AG09319 (cell line): ENCODE measurements at regions not wholly inside any gene's neighbourhood (a gene's known extent, or its start where the extent isn't known, plus 50 kb on each side); places are given as distances from the start of the nearest gene placed in this dataset.
"Not testable (repeated sequence)": the region's sequence is repeated elsewhere in the genome, so short reads cannot be mapped to it uniquely, and the experiment has no call there.

ENCODE experiments used
- DNase-seq: peaks from one replicate; pipeline ENCODE4 v3.0.0-alpha.2; 2010; ENCODE audit warnings: low read depth; ENCODE audit errors: extremely low read depth
- CTCF ChIP-seq: IDR thresholded peaks from 2 replicates; pipeline ENCODE4 v1.5.1; 2011; ENCODE audit warnings: low read depth, mild to moderate bottlenecking, inconsistent platforms, low read length, moderate library complexity

DNA sequence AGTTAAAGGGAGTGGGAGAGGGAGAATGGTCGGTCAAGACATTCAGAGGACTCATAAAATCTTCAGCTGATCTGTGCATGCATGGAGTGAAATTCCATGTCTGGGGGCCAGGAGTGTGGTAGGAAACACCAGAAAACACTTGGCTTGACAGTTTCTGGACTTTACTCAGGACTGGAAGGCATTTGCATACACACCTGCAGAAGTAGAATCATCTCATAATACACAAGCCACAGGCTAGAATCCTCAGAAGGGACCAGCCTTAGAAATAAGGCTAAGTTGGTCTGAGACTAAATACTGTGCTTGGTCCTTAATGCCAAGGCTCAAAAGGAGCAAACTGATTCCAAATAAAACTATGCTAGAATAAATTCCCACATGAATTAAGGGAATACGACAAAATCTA lies 328.1 kb upstream of the KITLG start:
- no peak for DNase-seq
- no peak for TF ChIP-seq CTCF

GRCh38 chr12:88904705-88905104 lies 324.4 kb upstream of the KITLG start:
- TF ChIP-seq CTCF: no peak
- no peak for DNase-seq

GRCh38 chr12:88903333-88903732 lies 323.1 kb upstream of the KITLG start:
- TF ChIP-seq CTCF: no peak
- no peak for DNase-seq

GRCh38 chr12:88897723-88898122 lies 317.5 kb upstream of the KITLG start:
- DNase-seq: no peak
- no peak for TF ChIP-seq CTCF

GRCh38 chr12:88896958-88897357 lies 316.7 kb upstream of the KITLG start:
- peak; percentile 4 for DNase-seq
- no peak for TF ChIP-seq CTCF

GRCh38 chr12:88895634-88896033 lies 315.4 kb upstream of the KITLG start:
- TF ChIP-seq CTCF: no peak
- DNase-seq: no peak

DNA sequence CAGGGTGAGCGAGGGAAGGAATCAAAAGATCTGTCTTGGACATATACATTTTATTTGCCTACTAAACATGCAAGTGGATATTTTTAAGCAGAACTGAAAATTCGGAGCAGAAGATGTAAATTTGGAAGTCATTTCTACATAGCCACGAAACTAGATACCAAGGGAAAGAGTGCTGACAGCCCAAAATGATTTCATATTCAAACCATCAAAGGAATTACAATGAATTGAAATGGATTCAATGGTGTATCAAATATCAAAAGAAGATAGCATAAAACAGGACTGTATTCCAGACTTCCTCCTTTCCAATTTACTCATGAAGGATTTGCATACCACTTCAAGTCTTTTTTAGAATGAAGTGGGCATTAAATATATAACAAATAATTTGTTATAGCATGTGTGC lies 313.5 kb upstream of the KITLG start:
- DNase-seq: no peak
- TF ChIP-seq CTCF: no peak

DNA sequence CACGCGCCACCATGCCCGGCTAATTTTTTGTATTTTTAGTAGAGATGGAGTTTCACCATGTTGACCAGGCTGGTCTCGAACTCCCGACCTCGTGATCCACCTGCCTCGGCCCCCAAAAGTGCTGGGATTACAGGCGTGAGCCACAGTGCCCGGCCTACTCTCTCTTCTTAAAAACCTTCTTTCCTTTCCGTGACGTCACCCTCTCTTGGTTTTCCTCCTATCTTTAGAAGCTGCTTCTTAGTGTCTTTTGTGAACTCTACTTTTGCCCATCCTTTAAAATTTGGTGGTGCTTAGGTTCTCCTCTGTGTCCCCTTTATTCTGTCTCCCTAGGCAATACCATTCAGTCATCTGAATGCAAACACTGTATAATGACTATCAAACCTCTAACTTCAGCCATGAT lies 311.2 kb upstream of the KITLG start:
- not testable (repeated sequence) for DNase-seq
